Uterus (tissue), 2 donors: ENCODE measurements at regions not wholly inside any gene's neighbourhood (a gene's known extent, or its start where the extent isn't known, plus 50 kb on each side); places are given as distances from the start of the nearest gene placed in this dataset.

Experiments used
- CTCF ChIP-seq, 4 experiments: fragments of 200-600 bp in 2 of 4; fragments of 450-650 bp in 2 of 4; sonication (generic) in 2 of 4; IDR thresholded peaks; one replicate each; pipeline ENCODE4 v1.5.1; 2016 to 2019; ENCODE audit warnings: antibody characterized with exemption in 4 of 4, mild to moderate bottlenecking in 2 of 4, moderate library complexity in 1 of 4
- POLR2A ChIP-seq, 2 donors: fragments of 450-650 bp; IDR thresholded peaks; one replicate each; pipeline ENCODE4 v1.6.1; 2016; ENCODE audit warnings: antibody characterized with exemption in 2 of 2, mild to moderate bottlenecking in 1 of 2, moderate library complexity in 1 of 2

GRCh38 chr16:31700200-31700529 lies 172.5 kb downstream of the AHSP start:
- TF ChIP-seq CTCF (IDR thresholded peaks at IDR 0.05) (no peak), POLR2A (IDR thresholded peaks at IDR 0.05) (no peak)
